HG03159 (cell line): ENCODE measurements at regions not wholly inside any gene's neighbourhood (a gene's known extent, or its start where the extent isn't known, plus 50 kb on each side); places are given as distances from the start of the nearest gene placed in this dataset.

Experiments used
- ATAC-seq: cut with Tn5 transposase; IDR thresholded peaks from one replicate; pipeline ENCODE4 v1.9.1; 2021; ENCODE audit warnings: mild to moderate bottlenecking, moderate library complexity; ENCODE audit not compliant: unreplicated experiment

DNA sequence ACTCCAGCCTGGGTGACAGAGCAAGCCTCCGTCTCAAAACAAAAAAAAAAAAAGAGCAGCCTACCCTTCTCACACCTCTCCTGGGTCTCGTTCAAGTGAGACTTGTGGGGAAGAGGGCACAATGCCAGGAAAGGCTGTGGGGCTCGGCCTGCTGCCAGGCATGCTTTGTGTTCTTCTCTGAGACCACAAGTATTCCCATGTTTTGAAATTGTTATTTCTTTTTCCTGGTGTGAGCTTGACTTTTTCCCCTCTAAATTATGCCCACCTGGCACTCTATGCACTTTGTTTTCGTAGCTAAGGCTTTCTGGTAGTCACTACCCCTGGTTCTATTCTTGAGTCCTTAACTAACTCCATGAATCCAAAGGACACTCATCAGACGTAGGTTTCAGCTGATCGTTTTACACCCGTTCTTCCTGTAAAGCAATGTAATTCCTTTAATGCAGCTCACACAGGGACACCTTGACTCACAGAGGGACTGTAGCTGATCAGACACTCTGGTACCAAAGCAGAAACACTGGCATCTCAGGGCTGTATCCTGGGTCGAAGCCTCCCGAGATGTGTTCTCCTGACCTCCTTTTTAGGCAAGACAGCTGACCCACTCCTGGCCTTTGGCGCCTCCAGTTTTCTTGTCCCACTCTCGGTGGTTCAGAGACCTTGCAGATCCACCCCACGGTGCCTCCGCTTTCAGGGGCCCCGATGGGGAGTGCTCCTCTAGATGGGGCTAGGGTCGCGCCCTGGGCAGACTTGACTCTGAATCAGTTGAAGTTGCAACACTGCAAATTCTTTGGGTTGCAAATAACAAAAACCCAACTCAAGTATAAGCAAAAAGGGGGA, 193.3 kb upstream of the AGAP1 start:
- no peak for ATAC-seq

DNA sequence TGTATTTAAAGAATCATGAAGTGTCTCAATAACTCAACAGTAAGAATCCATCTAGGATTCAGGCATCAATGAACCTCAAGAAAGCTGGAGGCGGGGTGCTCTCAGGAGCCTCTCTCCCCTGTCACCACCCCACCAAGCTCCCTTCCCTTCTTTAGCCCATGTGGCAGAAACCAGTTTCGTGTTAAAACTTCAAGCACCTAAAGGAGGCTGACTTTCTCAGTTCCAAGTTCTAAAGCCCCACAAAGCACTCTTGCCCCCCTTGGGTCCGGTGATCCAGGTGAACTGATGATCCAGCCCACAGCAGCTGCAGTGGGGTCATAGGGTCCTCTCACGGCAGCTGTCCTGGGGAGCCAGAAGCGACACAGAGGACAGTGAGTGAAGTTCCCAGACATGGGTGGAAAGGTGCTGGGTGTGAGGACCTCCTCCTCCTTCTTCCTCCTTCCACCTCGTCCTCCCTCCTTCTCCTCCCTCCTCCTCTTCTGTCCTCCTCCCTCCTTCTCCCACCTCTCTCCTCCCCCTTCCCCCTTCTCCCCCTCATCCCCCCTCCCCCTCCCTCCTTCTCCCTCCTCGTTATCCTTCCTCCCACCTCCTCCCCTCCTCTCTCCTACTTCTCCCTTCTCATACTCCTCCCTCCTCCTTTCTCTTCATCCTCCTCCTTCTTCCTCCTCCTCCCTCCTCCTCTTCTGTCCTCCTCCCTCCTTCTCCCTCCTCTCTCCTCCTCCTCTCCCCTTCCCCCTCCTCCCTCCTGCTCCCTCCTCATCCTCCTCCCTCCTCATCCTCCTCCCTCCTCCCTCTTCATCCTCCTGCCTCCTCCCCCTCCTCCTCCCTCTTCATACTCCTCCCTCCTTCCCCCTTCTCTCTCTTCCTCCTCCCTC, 192.4 kb upstream of the AGAP1 start:
- no peak for ATAC-seq

DNA sequence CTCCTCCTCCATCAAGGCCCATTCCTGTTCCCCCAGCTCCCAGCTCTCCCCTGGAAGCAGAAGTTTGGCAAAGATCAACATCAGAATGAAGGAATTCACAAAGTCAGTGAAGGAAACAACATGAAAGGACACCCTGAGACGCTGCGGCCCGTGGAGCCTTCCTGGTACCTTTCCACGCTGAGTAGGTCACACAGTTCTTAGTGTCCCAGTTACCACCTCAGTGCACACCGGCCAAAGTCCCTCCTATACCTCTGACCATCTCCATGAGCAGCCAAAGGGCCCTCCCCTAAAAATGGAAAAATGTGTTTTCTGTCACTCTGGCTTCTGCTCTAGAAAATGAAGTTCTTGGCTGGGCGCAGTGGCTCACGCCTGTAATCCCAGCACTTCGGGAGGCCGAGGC, 191.6 kb upstream of the AGAP1 start:
- ATAC-seq = no peak

DNA sequence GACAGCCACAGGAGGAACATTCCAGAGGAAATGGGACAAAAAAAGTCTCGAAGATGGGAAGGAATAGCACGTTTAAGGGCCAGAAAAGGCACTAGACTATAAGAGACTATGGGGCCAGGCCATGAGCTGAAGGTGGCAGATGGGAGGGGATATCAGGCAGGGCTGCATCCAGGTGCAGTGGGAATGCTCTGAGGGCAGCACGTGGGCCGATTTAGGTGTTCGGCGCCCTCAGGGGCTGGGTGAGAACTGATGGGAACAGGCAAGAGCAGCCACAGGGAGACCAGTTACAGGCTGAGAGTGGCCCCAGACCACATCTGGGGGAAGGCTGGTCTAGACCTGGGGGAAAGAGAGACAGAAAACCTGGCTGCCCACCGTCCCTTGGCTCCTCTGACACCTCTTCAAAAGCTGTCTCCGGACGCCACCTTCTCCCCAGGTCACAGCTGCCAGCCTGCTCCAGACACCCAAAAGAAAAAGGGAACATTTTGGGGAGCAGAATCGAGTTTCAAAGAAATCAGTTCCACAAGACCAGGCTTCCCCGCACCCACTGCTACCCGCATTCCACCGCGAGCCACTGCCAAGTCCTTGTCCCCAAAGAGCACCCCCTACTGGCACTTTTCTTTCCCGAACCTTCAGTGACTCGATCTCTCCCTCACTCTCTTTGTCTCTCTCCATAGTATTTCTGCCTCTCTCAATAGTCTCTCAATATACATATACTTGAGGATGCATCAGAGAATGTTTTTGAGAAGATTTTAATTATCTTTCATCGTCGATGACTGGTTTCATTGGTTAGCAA, 190.1 kb upstream of the AGAP1 start:
- no peak for ATAC-seq

DNA sequence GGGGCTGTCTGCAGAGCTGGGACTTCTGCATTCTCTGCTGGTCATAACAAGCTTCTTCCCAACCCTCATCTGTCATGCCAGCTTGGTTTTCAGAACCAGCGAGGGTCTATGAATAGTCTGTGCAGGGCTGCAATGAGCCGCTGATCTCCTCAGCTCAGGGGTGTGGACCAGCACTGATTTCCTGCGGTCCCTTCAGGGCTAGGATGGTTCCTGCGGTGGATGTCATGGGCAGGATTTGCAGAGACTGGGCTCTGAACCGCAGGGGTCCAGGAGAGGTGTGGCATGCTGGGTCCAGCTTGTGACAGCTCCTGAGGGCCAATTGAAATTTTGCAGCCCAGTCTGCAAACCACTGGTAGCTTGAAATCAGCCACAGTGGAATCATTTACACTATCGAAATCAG, 188.2 kb upstream of the AGAP1 start:
- ATAC-seq = no peak

DNA sequence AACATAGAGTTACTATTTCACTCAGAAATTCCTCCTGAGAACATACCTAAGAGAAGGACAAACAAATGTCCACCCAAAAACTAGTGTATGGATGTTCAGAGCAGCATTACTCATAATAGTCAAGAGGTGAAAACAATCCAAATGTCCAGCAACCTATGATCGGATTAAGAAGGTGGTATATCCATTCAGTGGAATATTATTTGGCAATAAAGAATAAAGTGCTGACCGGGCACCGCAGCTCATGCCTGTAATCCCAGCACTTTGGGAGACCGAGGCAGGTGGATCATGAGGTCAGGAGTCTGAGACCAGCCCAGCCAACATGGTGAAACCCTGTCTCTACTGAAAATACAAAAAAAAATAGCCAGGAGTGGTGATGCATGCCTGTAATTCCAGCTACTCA, 182.8 kb upstream of the AGAP1 start:
- no peak for ATAC-seq

DNA sequence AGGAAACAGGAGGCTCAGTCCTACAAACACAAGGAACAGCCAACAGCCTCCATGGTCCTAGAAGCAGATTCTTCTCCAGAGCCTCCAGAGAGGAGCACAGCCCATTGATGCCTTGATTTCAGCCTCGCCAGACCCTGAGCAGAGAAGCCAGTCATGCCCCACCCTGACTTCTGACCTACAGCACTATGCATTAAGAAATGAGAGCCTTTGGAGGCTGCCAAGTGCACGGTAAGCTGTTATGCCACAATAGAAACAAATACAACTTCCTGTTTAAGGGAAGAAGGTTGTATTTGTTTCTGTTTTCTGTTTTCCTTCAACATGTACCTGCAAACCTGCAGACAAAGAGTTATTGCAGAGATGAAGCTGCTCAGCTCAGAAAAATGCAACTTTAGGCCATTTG, 181.3 kb upstream of the AGAP1 start:
- no peak for ATAC-seq

DNA sequence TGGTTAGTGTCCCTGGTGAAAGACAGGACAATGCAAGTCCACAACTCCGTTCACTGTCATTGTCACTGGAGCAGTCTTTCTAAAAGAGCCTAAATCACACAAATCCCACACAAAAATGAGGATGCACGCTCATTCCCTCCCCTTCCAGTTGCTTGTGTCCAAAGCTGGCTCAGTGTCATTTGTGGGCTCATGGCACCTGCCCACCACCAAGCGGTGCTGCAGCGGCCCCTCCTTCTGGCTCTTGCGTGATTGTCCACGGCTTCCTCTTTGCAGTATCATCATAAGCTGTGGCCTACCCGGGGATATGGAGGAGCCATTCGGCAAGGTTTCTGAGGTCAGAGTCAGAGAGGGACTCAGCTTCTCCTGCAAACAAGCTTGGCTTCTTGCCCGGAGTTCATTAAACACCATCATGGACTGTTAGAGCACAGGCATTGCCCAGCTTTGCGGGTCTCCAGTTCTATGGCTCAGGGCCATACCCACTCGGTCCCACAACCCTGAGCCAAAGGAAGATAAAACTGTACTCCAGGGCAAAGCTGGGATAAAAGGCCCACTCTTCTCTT, 179.4 kb upstream of the AGAP1 start:
- no peak for ATAC-seq

DNA sequence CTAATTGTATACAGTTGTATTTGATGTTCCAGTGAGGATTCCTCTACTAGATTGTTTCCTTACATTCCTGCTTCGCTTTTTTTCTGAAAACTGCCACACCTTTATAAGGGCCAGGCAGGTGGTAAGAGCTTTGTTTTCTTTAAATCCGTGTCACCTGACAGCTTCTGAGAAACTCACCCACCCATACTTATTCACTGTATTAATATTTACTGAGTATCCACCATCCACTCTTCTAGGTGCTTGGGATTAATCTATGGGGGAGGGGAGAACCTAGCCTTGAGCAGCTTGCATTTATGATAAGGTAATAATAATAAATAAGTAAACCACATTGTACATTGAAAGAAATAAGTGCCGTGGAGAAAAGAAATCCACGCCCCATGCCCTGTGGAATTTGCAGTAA, 174.7 kb upstream of the AGAP1 start:
- ATAC-seq = no peak

DNA sequence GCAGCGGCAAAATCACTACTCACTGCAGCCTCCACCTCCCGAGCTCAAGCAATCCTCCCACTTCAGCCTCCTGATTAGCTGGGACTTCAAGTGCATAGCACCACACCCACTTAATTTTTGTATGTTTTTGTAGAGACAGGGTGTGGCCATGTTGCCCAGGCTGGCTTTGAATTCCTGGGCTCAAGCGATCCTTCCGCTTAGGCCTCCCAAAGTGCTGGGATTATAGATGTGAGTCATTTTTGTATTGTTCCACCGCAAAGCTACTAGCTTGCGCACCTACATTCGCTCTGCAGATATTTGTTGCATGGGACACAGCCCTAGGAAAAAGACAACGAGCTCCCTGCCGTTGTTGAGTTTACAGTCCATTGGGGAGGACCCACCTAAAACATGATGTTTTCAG, 173.5 kb upstream of the AGAP1 start:
- ATAC-seq = no peak

DNA sequence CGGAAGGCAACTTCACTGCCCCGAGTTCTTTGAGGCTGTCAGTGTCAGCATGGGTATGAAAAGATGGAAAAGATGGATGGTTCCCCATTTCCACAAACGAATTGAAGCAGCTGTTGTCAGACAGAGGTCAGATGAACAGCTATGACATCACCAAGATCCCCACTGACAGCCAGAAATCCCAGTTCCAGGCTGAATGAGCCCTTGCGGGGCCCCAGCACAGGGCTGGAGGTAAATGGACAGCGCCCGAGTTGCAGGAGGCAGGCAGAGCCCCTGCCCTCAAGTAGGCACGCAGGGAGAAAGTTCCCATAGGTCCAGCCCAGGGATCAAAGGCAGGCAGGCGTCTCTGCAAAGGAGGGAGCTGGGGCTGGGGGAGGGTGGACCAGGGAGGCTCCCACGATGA, 169.5 kb upstream of the AGAP1 start:
- no peak for ATAC-seq

DNA sequence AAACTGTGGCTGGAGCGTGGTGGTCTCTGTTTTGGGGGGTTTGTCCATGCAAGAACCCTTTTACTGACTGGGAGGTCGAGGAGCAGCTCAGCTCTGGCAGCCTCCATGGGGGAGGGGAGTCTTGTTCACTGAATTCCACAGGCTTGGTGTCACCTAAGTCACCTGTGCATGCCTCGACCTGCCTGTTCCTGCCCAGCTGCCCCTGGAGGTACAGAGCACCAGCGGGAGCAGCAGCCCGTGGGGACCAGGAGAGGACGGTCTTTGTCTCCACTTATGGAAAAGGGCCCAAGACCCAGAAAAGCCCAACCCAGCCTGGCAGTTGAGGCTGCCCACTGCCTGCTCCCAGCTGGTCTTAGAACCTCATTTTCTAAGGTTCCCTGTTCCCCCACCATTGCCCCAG, 168.7 kb upstream of the AGAP1 start:
- no peak for ATAC-seq

DNA sequence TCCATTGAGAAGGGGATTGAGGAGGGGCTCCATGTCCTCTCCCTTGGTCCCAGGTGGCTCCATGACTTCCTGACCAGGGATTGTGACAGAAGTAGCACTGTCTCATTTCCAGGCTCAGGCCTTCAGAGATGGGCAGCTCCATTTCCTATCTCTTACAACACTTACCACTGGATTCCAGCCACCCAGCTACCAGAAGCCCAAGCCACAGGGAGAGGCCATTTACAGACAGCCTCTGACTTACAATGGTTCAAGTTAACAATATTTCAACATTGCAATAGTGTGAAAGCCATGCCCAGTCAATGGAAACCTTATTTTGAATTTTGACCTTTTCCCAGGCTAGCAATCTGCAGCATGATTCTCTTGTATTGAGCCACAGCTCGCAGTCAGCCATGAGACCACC, 164.9 kb upstream of the AGAP1 start:
- ATAC-seq = no peak

DNA sequence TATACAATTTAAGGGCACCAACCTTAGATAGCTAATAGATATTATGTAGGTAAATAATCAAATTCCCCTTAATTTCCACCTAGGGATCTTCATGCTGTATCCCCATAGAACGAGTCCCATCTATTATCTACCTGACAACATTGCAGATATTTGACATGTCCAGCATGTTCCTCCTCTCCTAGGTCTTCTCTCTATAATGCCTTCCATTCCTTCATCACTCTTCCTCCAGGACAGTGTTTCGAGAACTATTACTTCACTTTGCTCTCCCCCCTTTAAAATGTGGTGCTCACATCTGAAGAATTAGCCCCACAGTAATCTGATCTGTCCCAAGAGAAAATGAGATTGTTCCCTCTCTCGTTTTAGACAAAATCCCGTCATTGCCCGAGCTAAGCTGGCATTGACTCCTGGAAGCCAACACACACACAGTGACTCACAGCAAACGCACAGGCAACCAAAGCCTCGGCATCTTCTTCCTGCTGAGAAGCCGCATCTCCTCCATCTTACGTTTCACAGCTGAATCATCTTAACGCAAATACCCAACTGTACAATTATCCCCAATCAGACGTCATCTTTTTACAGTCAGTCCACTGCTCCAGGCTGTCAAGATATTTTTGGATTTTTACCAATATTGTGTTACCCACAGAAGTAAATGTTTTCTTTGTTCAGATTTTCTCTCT, 162.9 kb upstream of the AGAP1 start:
- no peak for ATAC-seq

DNA sequence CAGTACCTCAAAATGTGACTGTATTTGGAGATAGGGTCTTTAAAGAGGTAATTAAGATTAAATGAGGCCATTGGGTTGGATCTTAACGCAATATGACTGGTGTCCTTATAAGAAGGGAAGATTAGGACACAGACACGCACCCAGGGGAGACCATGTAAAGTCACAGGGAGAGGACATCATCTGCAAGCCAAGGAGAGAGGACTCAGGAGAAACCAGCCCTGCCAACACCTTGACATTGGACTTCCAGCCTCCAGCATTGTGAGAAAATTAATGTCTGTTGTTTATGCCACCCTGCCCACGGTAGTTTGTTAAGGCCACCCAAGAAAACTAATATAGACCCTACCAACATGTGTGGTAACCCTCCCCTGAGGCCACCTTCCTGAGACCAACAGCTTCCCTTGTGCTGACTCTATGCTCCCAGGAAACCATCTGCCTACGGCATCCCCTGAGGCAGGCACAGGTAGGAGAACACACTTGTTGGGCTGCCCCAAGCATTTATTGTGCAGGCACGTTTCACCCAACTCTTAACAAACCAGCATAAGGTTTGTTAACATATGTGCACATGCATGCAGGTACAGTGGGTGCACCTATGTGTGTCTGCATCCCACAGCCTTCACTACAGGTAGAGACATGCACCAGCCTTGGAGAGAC, 161.5 kb upstream of the AGAP1 start:
- ATAC-seq = no peak

DNA sequence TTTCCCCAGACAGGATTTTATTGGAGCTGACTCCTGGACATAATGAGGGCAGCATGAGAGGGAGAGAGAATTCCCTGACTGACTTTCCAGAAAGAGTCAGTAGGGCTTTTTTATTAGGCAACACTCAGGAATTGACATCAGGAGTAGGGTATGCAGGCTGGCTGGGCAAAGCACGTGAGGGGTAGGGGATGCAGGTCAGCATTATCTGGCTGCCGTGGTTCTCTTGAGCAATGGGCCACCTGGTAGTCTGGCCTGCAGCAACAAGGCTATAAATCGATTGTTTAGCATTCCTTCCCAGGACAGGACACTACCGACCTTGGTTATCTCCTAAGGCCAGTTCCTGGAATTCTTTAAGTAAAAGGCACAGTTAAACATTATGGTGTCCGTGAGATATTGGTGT, 160.8 kb upstream of the AGAP1 start:
- ATAC-seq = no peak

DNA sequence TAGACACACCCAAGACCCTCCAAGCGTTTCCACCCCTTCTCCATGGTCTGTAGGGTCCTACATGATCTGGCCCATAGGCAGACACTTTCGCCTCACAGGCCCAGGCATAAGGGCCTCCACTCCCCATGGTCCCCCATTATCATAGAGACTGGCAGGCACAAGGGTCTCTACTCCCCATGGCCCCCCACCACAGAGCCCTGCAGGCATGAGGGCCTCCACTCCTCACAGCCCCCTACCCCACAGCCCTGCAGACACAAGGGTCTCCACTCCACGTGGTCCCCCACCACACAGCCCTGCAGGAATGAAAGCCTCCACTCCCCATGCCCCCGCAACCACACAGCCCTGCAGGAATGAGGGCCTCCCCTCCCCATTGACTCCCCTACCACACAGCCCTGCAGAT, 159.7 kb upstream of the AGAP1 start:
- no peak for ATAC-seq

DNA sequence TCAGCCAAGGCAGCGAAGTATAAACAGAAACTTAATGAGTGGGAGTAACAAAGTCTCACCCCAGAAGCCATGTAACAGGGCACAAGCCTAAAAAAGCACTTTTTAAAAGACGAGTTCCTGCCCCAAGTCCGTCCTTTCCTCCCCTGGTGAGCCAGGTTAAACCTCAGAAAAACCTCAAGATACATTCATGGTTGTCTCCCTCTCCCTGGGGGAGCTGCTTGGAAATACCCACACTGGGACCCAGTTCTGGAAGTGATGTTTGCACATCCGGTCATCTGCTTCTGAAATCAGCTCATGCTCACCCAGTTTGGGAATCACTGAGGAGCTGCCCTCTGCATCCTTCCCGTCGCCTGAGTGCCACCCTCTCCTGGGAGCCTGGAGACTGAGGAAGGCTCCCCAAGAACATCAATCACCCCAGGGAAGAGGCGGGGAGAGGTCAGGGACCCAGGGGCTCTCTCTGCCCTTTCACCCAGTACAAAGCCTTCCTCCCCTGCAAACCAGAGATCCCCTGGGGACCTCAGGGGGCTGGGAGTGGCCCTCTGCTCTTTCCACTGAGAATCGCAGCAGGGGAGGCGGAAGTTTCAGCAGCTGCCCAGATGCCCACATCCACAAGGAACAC, 150.6 kb upstream of the AGAP1 start:
- no peak for ATAC-seq

DNA sequence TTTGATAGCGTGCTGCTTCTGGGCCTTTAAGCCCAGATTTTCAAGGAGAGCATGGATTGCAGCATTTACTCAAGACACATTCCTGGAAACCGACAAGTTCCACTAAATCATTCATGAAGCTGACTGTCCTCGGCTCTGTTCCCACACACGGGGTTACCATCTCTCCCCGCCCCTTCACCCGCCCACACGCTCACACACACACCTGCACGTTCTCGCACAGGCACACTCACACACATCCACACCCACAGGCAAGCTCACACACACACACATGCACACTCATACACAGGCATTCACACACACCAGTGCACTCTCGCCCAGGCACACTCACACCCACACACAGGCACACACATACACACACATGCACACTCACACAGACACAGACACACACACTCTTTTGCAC, 150.0 kb upstream of the AGAP1 start:
- ATAC-seq = no peak

DNA sequence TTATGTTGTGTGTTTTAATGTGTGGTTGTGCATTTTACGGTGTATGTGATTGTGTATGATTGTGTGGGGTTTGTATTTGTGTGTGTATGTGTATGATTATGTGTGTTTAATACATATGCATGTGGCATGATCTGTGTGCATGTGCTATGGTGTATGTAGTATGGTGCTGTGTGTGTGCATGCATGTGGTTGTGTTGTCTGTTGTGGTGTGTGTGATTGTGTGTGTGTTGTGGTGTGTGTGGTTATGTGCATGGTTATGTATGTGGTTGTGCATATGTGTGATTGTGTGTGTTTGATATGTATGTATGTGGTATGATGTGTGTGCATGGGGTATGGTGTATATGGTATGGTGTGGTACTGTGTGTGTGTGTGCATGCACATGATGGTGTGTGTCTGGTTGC, 148.1 kb upstream of the AGAP1 start:
- no peak for ATAC-seq
